HEK293 (cell line): ENCODE measurements at regions not wholly inside any gene's neighbourhood (a gene's known extent, or its start where the extent isn't known, plus 50 kb on each side); places are given as distances from the start of the nearest gene placed in this dataset.

Source experiments
- CTCF ChIA-PET: fragments of 350-600 bp; formaldehyde crosslinking; extraction: SDS; loops from one replicate; lab custom pipeline; 2021; ENCODE audit warnings: antibody characterized with exemption; lab: Yijun Ruan, JAX
- POLR2A ChIA-PET: fragments of 300-600 bp; formaldehyde crosslinking; extraction: SDS; loops from one replicate; lab custom pipeline; 2020; ENCODE audit warnings: antibody characterized with exemption, inconsistent platforms; lab: Yijun Ruan, JAX
- H3K27ac ChIP-seq: fragments of 200-500 bp; sonication (Bioruptor generic); 2 replicates; pipeline ENCODE4 v1.5.1; 2014; ENCODE audit warnings: low read depth, low read length, control low read depth, inconsistent platforms; ENCODE audit errors: extremely low read depth
- H3K36me3 ChIP-seq, 2 experiments: fragments of 200-500 bp in 1 of 2; sonication (Bioruptor generic) in 1 of 2; 1 replicate in 1 of 2; 2 replicates in 1 of 2; pipeline ENCODE4 v1.5.1; 2014 to 2017; ENCODE audit warnings: inconsistent platforms in 2 of 2, low read length in 2 of 2; ENCODE audit not compliant: control insufficient read depth in 2 of 2, insufficient read depth in 1 of 2
- H3K4me1 ChIP-seq: fragments of 200-500 bp; sonication (Bioruptor generic); 2 replicates; pipeline ENCODE4 v1.5.1; 2014; ENCODE audit warnings: mild to moderate bottlenecking, low read length, inconsistent platforms; ENCODE audit not compliant: control insufficient read depth, insufficient read depth
- H3K4me3 ChIP-seq: 2 replicates; pipeline ENCODE4 v1.5.1; 2011; ENCODE audit warnings: low read depth, mild to moderate bottlenecking, control low read depth, low read length, moderate library complexity
- H3K9me3 ChIP-seq: fragments of 200-500 bp; sonication (Bioruptor generic); 2 replicates; pipeline ENCODE4 v1.5.1; 2014; ENCODE audit warnings: low read depth, low read length, inconsistent platforms; ENCODE audit not compliant: control insufficient read depth, insufficient read depth
- EGR2 ChIP-seq: fragments of 450-650 bp; formaldehyde crosslinking; IDR thresholded peaks from 2 replicates; pipeline ENCODE4 v1.5.1; 2016; ENCODE audit warnings: low read depth, missing biosample characterization, missing genetic modification characterization
- GLI2 ChIP-seq: fragments of 450-650 bp; formaldehyde crosslinking; IDR thresholded peaks from 2 replicates; pipeline ENCODE4; 2017; ENCODE audit warnings: missing biosample characterization, missing genetic modification characterization, low read depth, borderline replicate concordance
- GLIS1 ChIP-seq: fragments of 450-650 bp; formaldehyde crosslinking; IDR thresholded peaks from 2 replicates; pipeline ENCODE4 v1.5.1; 2016; ENCODE audit warnings: missing biosample characterization, missing genetic modification characterization
- GLIS2 ChIP-seq: fragments of 450-650 bp; formaldehyde crosslinking; IDR thresholded peaks from 2 replicates; pipeline ENCODE4 v1.5.1; 2016; ENCODE audit warnings: missing biosample characterization, missing genetic modification characterization
- KLF8 ChIP-seq: fragments of 450-650 bp; formaldehyde crosslinking; IDR thresholded peaks from 2 replicates; pipeline ENCODE4 v1.5.1; 2016; ENCODE audit warnings: missing biosample characterization, missing genetic modification characterization
- ZBTB7A ChIP-seq: fragments of 450-650 bp; formaldehyde crosslinking; IDR thresholded peaks from 2 replicates; pipeline ENCODE4 v1.5.1; 2016; ENCODE audit warnings: low read depth, missing biosample characterization, missing genetic modification characterization
- ZFHX2 ChIP-seq: fragments of 450-650 bp; formaldehyde crosslinking; conservative IDR thresholded peaks from 2 replicates; pipeline ENCODE4 v1.5.1; 2016; ENCODE audit warnings: missing biosample characterization, missing genetic modification characterization
- ZFP37 ChIP-seq: fragments of 450-650 bp; formaldehyde crosslinking; IDR thresholded peaks from 2 replicates; pipeline ENCODE4 v1.5.1; 2016; ENCODE audit warnings: missing biosample characterization, missing genetic modification characterization
- ZIC2 ChIP-seq: fragments of 450-650 bp; formaldehyde crosslinking; IDR thresholded peaks from 2 replicates; pipeline ENCODE4 v1.5.1; 2016; ENCODE audit warnings: missing biosample characterization, missing genetic modification characterization
- ZNF10 ChIP-seq: fragments of 450-650 bp; formaldehyde crosslinking; IDR thresholded peaks from 2 replicates; pipeline ENCODE4 v1.5.1; 2017; ENCODE audit warnings: missing biosample characterization, missing genetic modification characterization
- ZNF140 ChIP-seq: fragments of 450-650 bp; formaldehyde crosslinking; IDR thresholded peaks from 2 replicates; pipeline ENCODE4 v1.5.1; 2016; ENCODE audit warnings: missing biosample characterization, missing genetic modification characterization
- ZNF175 ChIP-seq: fragments of 450-650 bp; formaldehyde crosslinking; IDR thresholded peaks from 2 replicates; pipeline ENCODE4 v1.5.1; 2016; ENCODE audit warnings: missing biosample characterization, missing genetic modification characterization
- ZNF202 ChIP-seq: fragments of 450-650 bp; formaldehyde crosslinking; IDR thresholded peaks from 2 replicates; pipeline ENCODE4 v1.5.1; 2016; ENCODE audit warnings: missing biosample characterization, missing genetic modification characterization, borderline replicate concordance
- ZNF211 ChIP-seq: fragments of 450-650 bp; formaldehyde crosslinking; IDR thresholded peaks from 2 replicates; pipeline ENCODE4 v1.5.1; 2016; ENCODE audit warnings: low read depth, missing biosample characterization, missing genetic modification characterization
- ZNF221 ChIP-seq: fragments of 450-650 bp; formaldehyde crosslinking; IDR thresholded peaks from 2 replicates; pipeline ENCODE4 v1.5.1; 2017; ENCODE audit warnings: missing biosample characterization, missing genetic modification characterization, borderline replicate concordance
- ZNF266 ChIP-seq: fragments of 450-650 bp; formaldehyde crosslinking; IDR thresholded peaks from 2 replicates; pipeline ENCODE4 v1.5.1; 2016; ENCODE audit warnings: missing biosample characterization, missing genetic modification characterization, low read depth
- ZNF529 ChIP-seq: fragments of 450-650 bp; formaldehyde crosslinking; IDR thresholded peaks from 2 replicates; pipeline ENCODE4 v1.5.1; 2017; ENCODE audit warnings: missing genetic modification characterization, missing biosample characterization; ENCODE audit not compliant: insufficient replicate concordance
- ZNF677 ChIP-seq: fragments of 450-650 bp; IDR thresholded peaks from 2 replicates; pipeline ENCODE4 v1.5.0; 2018; ENCODE audit warnings: missing biosample characterization, mild to moderate bottlenecking, missing genetic modification characterization, moderate library complexity
- ZNF830 ChIP-seq: fragments of 450-650 bp; IDR thresholded peaks from 2 replicates; pipeline ENCODE4 v1.5.0; 2018; ENCODE audit warnings: missing biosample characterization, missing genetic modification characterization, low read depth, mild to moderate bottlenecking, moderate library complexity
- ZSCAN4 ChIP-seq: fragments of 450-650 bp; formaldehyde crosslinking; IDR thresholded peaks from 2 replicates; pipeline ENCODE4 v1.5.1; 2017; ENCODE audit warnings: missing biosample characterization, missing genetic modification characterization
- TF ChIP-seq, protein P1 (sequence below): fragments of 450-650 bp; formaldehyde crosslinking; IDR thresholded peaks from 2 replicates; pipeline ENCODE4 v1.5.1; 2016; ENCODE audit warnings: missing biosample characterization, missing genetic modification characterization
- TF ChIP-seq, protein P2 (sequence below): fragments of 450-650 bp; formaldehyde crosslinking; IDR thresholded peaks from 2 replicates; pipeline ENCODE4 v1.5.1; 2017; ENCODE audit warnings: missing biosample characterization, missing genetic modification characterization
- TF ChIP-seq, protein P3 (sequence below): fragments of 450-650 bp; formaldehyde crosslinking; IDR thresholded peaks from 2 replicates; pipeline ENCODE4 v1.5.1; 2016; ENCODE audit warnings: missing biosample characterization, missing genetic modification characterization
- TF ChIP-seq, protein P4 (sequence below): fragments of 450-650 bp; formaldehyde crosslinking; conservative IDR thresholded peaks from 2 replicates; pipeline ENCODE4 v1.5.1; 2016; ENCODE audit warnings: low read depth, missing biosample characterization, missing genetic modification characterization

DNA sequence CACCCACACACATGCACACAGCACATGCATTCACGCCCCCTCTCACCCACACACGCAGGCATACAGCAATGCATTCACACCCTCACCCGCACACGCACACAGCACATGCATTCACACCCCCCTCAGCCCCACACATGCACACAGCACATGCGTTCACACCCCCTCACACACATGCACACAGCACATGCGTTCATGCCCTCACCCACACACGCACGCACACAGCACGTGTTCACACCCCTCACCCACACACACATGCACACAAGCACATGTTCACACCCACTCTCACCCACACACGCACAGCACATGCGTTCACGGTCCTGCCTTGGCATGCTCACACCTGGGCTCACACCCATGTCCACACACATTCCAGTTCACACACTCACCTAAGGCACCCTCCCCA is 64.2 kb downstream of the ENGASE start (continued):
- TF ChIP-seq, protein P1, sequence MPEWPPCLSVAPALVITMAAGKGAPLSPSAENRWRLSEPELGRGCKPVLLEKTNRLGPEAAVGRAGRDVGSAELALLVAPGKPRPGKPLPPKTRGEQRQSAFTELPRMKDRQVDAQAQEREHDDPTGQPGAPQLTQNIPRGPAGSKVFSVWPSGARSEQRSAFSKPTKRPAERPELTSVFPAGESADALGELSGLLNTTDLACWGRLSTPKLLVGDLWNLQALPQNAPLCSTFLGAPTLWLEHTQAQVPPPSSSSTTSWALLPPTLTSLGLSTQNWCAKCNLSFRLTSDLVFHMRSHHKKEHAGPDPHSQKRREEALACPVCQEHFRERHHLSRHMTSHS (tag by site-specific recombination): no peak
- TF ChIP-seq ZNF10 (tag by site-specific recombination) (no peak), ZFHX2 (tag by site-specific recombination) (peak; percentile 87), ZNF830 (tag by site-specific recombination) (no peak), ZNF677 (tag by site-specific recombination) (no peak), ZFP37 (no peak), ZNF221 (tag by site-specific recombination) (no peak)

- ChIA-PET CTCF (no interaction called here), POLR2A (no interaction called here)
- peak; percentile 75 for TF ChIP-seq EGR2 (tag by site-specific recombination)
- TF ChIP-seq ZFHX2 (tag by site-specific recombination): peak; percentile 90
- no peak for TF ChIP-seq ZBTB7A
- H3K4me3 ChIP-seq: no peak overlapping the region
- H3K4me1 ChIP-seq: 0 out of 2 replicates have a peak, but pooled peaks cover 2% of the 10 kb centered on the region
- no peaks in the 10 kb centered on the region for H3K9me3 ChIP-seq
- H3K36me3 ChIP-seq: no peaks in the 10 kb centered on the region
- no peak overlapping the region for H3K27ac ChIP-seq
These were observed 63.2 kb downstream of the ENGASE start for GRCh38 chr17:79137789-79138165.

GRCh38 chr17:79137015-79137788 is 62.6 kb downstream of the ENGASE start:
- H3K9me3 ChIP-seq: no peaks in the 10 kb centered on the region
- no peak overlapping the region for H3K4me3 ChIP-seq
- POLR2A ChIA-PET: no interaction called here
- CTCF ChIA-PET: no interaction called here
- no peak overlapping the region for H3K27ac ChIP-seq
- H3K36me3 ChIP-seq: no peaks in the 10 kb centered on the region
- 0 out of 2 replicates have a peak, but pooled peaks cover 2% of the 10 kb centered on the region for H3K4me1 ChIP-seq
- TF ChIP-seq ZNF202 (tag by site-specific recombination) (no peak), GLIS2 (tag by site-specific recombination) (peak; percentile 65), ZNF175 (no peak), ZSCAN4 (tag by site-specific recombination) (peak; percentile 53; the same call in 1 of the 2 replicates), ZNF221 (tag by site-specific recombination) (no peak), GLIS1 (peak; percentile 94), ZIC2 (tag by site-specific recombination) (peak; percentile 73), ZNF529 (tag by site-specific recombination) (no peak), KLF8 (peak; percentile 25; the same call in 1 of the 2 replicates), ZNF140 (tag by site-specific recombination) (no peak), GLI2 (tag by site-specific recombination) (no peak), ZFP37 (no peak), ZNF211 (tag by site-specific recombination) (no peak), ZNF266 (tag by site-specific recombination) (no peak)
- TF ChIP-seq, protein P2, sequence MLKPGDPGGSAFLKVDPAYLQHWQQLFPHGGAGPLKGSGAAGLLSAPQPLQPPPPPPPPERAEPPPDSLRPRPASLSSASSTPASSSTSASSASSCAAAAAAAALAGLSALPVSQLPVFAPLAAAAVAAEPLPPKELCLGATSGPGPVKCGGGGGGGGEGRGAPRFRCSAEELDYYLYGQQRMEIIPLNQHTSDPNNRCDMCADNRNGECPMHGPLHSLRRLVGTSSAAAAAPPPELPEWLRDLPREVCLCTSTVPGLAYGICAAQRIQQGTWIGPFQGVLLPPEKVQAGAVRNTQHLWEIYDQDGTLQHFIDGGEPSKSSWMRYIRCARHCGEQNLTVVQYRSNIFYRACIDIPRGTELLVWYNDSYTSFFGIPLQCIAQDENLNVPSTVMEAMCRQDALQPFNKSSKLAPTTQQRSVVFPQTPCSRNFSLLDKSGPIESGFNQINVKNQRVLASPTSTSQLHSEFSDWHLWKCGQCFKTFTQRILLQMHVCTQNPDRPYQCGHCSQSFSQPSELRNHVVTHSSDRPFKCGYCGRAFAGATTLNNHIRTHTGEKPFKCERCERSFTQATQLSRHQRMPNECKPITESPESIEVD (tag by site-specific recombination): no peak
- TF ChIP-seq, protein P3, sequence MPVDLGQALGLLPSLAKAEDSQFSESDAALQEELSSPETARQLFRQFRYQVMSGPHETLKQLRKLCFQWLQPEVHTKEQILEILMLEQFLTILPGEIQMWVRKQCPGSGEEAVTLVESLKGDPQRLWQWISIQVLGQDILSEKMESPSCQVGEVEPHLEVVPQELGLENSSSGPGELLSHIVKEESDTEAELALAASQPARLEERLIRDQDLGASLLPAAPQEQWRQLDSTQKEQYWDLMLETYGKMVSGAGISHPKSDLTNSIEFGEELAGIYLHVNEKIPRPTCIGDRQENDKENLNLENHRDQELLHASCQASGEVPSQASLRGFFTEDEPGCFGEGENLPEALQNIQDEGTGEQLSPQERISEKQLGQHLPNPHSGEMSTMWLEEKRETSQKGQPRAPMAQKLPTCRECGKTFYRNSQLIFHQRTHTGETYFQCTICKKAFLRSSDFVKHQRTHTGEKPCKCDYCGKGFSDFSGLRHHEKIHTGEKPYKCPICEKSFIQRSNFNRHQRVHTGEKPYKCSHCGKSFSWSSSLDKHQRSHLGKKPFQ (tag by site-specific recombination): no peak
- TF ChIP-seq, protein P4, sequence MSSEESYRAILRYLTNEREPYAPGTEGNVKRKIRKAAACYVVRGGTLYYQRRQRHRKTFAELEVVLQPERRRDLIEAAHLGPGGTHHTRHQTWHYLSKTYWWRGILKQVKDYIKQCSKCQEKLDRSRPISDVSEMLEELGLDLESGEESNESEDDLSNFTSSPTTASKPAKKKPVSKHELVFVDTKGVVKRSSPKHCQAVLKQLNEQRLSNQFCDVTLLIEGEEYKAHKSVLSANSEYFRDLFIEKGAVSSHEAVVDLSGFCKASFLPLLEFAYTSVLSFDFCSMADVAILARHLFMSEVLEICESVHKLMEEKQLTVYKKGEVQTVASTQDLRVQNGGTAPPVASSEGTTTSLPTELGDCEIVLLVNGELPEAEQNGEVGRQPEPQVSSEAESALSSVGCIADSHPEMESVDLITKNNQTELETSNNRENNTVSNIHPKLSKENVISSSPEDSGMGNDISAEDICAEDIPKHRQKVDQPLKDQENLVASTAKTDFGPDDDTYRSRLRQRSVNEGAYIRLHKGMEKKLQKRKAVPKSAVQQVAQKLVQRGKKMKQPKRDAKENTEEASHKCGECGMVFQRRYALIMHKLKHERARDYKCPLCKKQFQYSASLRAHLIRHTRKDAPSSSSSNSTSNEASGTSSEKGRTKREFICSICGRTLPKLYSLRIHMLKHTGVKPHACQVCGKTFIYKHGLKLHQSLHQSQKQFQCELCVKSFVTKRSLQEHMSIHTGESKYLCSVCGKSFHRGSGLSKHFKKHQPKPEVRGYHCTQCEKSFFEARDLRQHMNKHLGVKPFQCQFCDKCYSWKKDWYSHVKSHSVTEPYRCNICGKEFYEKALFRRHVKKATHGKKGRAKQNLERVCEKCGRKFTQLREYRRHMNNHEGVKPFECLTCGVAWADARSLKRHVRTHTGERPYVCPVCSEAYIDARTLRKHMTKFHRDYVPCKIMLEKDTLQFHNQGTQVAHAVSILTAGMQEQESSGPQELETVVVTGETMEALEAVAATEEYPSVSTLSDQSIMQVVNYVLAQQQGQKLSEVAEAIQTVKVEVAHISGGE: no peak
